Spleen (tissue), 7 donors: ENCODE measurements at regions not wholly inside any gene's neighbourhood (a gene's known extent, or its start where the extent isn't known, plus 50 kb on each side); places are given as distances from the start of the nearest gene placed in this dataset.

Experiments
- POLR2A ChIP-seq, 3 donors: fragments of 450-650 bp; IDR thresholded peaks; one replicate each; pipeline ENCODE4 v1.5.1; 2017; ENCODE audit warnings: antibody characterized with exemption in 3 of 3, mild to moderate bottlenecking in 1 of 3
- TF ChIP-seq, protein P1 (sequence below), 11 experiments: fragments of 200-600 bp in 7 of 11; fragments of 450-650 bp in 4 of 11; sonication (generic) in 4 of 11; IDR thresholded peaks in 8 of 11; conservative IDR thresholded peaks in 3 of 11; 1 replicate in 7 of 11; 2 replicates in 4 of 11; pipeline versions ENCODE4 v1.4.0 to v1.8.0; 2016 to 2021; ENCODE audit warnings: antibody characterized with exemption in 11 of 11, inconsistent platforms in 4 of 11, mild to moderate bottlenecking in 1 of 11
- donor health status: DM: no; HTN: no; CAD: no; lungs with moderate emphysema.
- donor health status: DM: no; HTN: no; CAD: no.
- donor health status: DM: no; HTN: no; CAD: no.

DNA sequence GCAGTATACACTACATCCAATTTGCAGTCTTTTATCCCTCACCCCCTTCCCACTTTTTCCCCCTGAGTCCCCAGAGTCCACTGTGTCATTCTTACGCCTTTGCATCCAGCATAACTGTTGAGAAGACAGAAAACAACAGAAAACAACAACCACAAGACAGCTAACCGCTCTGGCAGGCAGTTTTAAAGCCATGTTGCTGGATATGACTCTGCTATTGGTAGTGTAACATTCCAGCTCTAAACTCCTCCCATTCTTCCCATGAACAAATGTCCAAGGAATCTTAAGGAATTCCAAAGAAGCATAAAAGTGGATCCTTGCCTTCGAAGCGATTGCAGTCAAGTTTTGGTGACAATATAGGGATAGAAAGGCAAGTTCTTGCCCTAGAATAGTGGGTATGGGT, 599.1 kb downstream of the NYAP2 start:
- TF ChIP-seq, protein P1, sequence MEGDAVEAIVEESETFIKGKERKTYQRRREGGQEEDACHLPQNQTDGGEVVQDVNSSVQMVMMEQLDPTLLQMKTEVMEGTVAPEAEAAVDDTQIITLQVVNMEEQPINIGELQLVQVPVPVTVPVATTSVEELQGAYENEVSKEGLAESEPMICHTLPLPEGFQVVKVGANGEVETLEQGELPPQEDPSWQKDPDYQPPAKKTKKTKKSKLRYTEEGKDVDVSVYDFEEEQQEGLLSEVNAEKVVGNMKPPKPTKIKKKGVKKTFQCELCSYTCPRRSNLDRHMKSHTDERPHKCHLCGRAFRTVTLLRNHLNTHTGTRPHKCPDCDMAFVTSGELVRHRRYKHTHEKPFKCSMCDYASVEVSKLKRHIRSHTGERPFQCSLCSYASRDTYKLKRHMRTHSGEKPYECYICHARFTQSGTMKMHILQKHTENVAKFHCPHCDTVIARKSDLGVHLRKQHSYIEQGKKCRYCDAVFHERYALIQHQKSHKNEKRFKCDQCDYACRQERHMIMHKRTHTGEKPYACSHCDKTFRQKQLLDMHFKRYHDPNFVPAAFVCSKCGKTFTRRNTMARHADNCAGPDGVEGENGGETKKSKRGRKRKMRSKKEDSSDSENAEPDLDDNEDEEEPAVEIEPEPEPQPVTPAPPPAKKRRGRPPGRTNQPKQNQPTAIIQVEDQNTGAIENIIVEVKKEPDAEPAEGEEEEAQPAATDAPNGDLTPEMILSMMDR (IDR thresholded peaks at IDR 0.05 in 8 of 11, conservative IDR thresholded peaks at IDR 0.05 in 3 of 11) = no peak
- no peak for TF ChIP-seq POLR2A (IDR thresholded peaks at IDR 0.05)
